ENCODE measurements at regions not wholly inside any gene's neighbourhood (a gene's known extent, or its start where the extent isn't known, plus 50 kb on each side); places are given as distances from the start of the nearest gene placed in this dataset.

GRCh38 chr15:81852411-81853149 lies 193.2 kb downstream of the MEX3B start:
- TF ChIP-seq POLR2A (IDR thresholded peaks at IDR 0.05; ENCODE audit: low read depth, low read length) (no peak), POLR2AphosphoS5 (IDR thresholded peaks at IDR 0.05; ENCODE audit: low read depth, low read length) (no peak), TAF1 (IDR thresholded peaks at IDR 0.05; ENCODE audit: low read depth, low read length) (no peak), PAX5 (IDR thresholded peaks at IDR 0.05; ENCODE audit: insufficient read depth, low read length, severe bottlenecking) (no peak), POU2F2 (IDR thresholded peaks at IDR 0.05; ENCODE audit: low read depth, low read length) (no peak), SPI1 (IDR thresholded peaks at IDR 0.05; ENCODE audit: low read depth, low read length) (no peak)

All from GM12891 (cell line).